Osteoblast (primary cell): ENCODE measurements at regions not wholly inside any gene's neighbourhood (a gene's known extent, or its start where the extent isn't known, plus 50 kb on each side); places are given as distances from the start of the nearest gene placed in this dataset.
A peak's percentile ranks its signal among the peaks of the same experiment; 100 is the strongest.
"Not testable (repeated sequence)": the region's sequence is repeated elsewhere in the genome, so short reads cannot be mapped to it uniquely, and the experiment has no call there.

ENCODE experiments used
- DNase-seq: peaks from one replicate; pipeline ENCODE4 v3.0.0; 2011; ENCODE audit warnings: low spot score, mixed read lengths; ENCODE audit not compliant: insufficient read length; ENCODE audit errors: missing footprints
- H2AFZ ChIP-seq: 2 replicates; pipeline ENCODE4 v1.6.0; 2011; ENCODE audit warnings: mild to moderate bottlenecking, low read length
- H3K27ac ChIP-seq: 2 replicates; pipeline ENCODE4 v1.5.1; 2011; ENCODE audit warnings: mild to moderate bottlenecking, low read depth, low read length, moderate library complexity
- H3K27me3 ChIP-seq: 2 replicates; pipeline ENCODE4 v1.6.0; 2012; ENCODE audit warnings: mild to moderate bottlenecking, control low read depth, inconsistent platforms, low read length, moderate library complexity; ENCODE audit not compliant: insufficient read depth
- H3K36me3 ChIP-seq: 2 replicates; pipeline ENCODE4 v1.5.1; 2011; ENCODE audit warnings: mild to moderate bottlenecking, low read length, control low read depth, moderate library complexity; ENCODE audit not compliant: insufficient read depth
- H3K4me1 ChIP-seq: 2 replicates; pipeline ENCODE4 v1.5.1; 2011; ENCODE audit warnings: mild to moderate bottlenecking, low read length, control low read depth, moderate library complexity; ENCODE audit not compliant: insufficient read depth
- H3K4me2 ChIP-seq: 2 replicates; pipeline ENCODE4 v1.6.0; 2011; ENCODE audit warnings: mild to moderate bottlenecking, low read length; ENCODE audit not compliant: insufficient read depth
- H3K4me3 ChIP-seq: fragments of 200-600 bp; sonication (generic); 3 replicates; pipeline ENCODE4 v1.5.1; 2012; ENCODE audit warnings: mild to moderate bottlenecking, low read length, inconsistent platforms; ENCODE audit not compliant: insufficient read depth
- H3K79me2 ChIP-seq: 2 replicates; pipeline ENCODE4 v1.6.0; 2012; ENCODE audit warnings: mild to moderate bottlenecking, low read length, control low read depth, inconsistent platforms; ENCODE audit not compliant: insufficient read depth
- H3K9me3 ChIP-seq: 2 replicates; pipeline ENCODE4 v1.5.1; 2011; ENCODE audit warnings: low read depth, low read length, control low read depth
- H4K20me1 ChIP-seq: 2 replicates; pipeline ENCODE4 v1.6.0; 2012; ENCODE audit warnings: mild to moderate bottlenecking, low read length, control low read depth; ENCODE audit not compliant: insufficient read depth
- CTCF ChIP-seq: IDR thresholded peaks from 2 replicates; pipeline ENCODE4 v1.5.1; 2011; ENCODE audit warnings: mild to moderate bottlenecking, low read depth, low read length, moderate library complexity; ENCODE audit errors: extremely low read depth

GRCh38 chr2:10229462-10230099 lies 73.1 kb upstream of the HPCAL1 start:
- no peaks in the 10 kb centered on the region for H3K4me1 ChIP-seq
- H3K27me3 ChIP-seq: no peaks in the 10 kb centered on the region
- H3K27ac ChIP-seq: no peak overlapping the region
- H3K36me3 ChIP-seq: no peaks in the 10 kb centered on the region
- TF ChIP-seq CTCF: no peak
- H3K9me3 ChIP-seq: no peaks in the 10 kb centered on the region
- H4K20me1 ChIP-seq: no peaks in the 10 kb centered on the region
- H3K4me2 ChIP-seq: no peak overlapping the region
- H2AFZ ChIP-seq: no peak overlapping the region
- peak; percentile 46 for DNase-seq
- H3K4me3 ChIP-seq: no peak overlapping the region
- H3K79me2 ChIP-seq: no peaks in the 10 kb centered on the region

- Histone ChIP-seq H3K4me3 (no peak overlapping the region), H3K27me3 (no peaks in the 10 kb centered on the region), H3K4me1 (peaks cover 6% of the 10 kb centered on the region), H2AFZ (no peak overlapping the region), H3K9me3 (no peaks in the 10 kb centered on the region), H3K27ac (no peak overlapping the region), H3K79me2 (no peaks in the 10 kb centered on the region), H4K20me1 (no peaks in the 10 kb centered on the region), H3K4me2 (no peak overlapping the region), H3K36me3 (no peaks in the 10 kb centered on the region)
- no peak for TF ChIP-seq CTCF
- DNase-seq: no peak
Observed at GRCh38 chr2:10230499-10230898, 72.2 kb upstream of the HPCAL1 start.

GRCh38 chr2:10230921-10231320 lies 71.8 kb upstream of the HPCAL1 start:
- not testable (repeated sequence) for H3K27ac ChIP-seq, H3K36me3 ChIP-seq, H2AFZ ChIP-seq, H3K27me3 ChIP-seq, H3K4me2 ChIP-seq, H3K4me1 ChIP-seq, H3K4me3 ChIP-seq, H3K79me2 ChIP-seq, DNase-seq, H4K20me1 ChIP-seq, H3K9me3 ChIP-seq

GRCh38 chr2:10231551-10232085 lies 71.1 kb upstream of the HPCAL1 start:
- Histone ChIP-seq H3K27ac (no peak overlapping the region), H3K36me3 (no peaks in the 10 kb centered on the region), H3K4me2 (no peak overlapping the region), H4K20me1 (no peaks in the 10 kb centered on the region), H3K79me2 (no peaks in the 10 kb centered on the region), H3K4me3 (no peak overlapping the region), H2AFZ (no peak overlapping the region), H3K9me3 (no peaks in the 10 kb centered on the region), H3K4me1 (peaks cover 7% of the 10 kb centered on the region), H3K27me3 (peaks cover 5% of the 10 kb centered on the region)
- peak; percentile 54 for DNase-seq
- no peak for TF ChIP-seq CTCF
